ENCODE measurements at regions not wholly inside any gene's neighbourhood (a gene's known extent, or its start where the extent isn't known, plus 50 kb on each side); places are given as distances from the start of the nearest gene placed in this dataset.

GRCh38 chr20:36097337-36098151 lies 57.0 kb upstream of the EPB41L1 start:
- Histone ChIP-seq H3K4me3 (ENCODE audit: low read length in 3 of 3) (no peak overlapping the region), H3K27ac (ENCODE audit: low read depth in 2 of 2, low read length in 2 of 2) (peak overlapping the region; percentile 56 to 93), H3K9me3 (ENCODE audit: control insufficient read depth in 2 of 3, insufficient read depth in 1 of 3, low read length in 3 of 3) (no peaks in the 10 kb centered on the region), H3K4me1 (ENCODE audit: control insufficient read depth in 2 of 3, insufficient read depth in 2 of 3, low read depth in 1 of 3, low read length in 3 of 3) (peaks cover 2 to 47% (median 43%) of the 10 kb centered on the region in 3 donors), H3K9ac (ENCODE audit: low read length in 3 of 3) (peak overlapping the region in 2 of 3 donors; percentile 45 to 48), H3K36me3 (ENCODE audit: control insufficient read depth in 2 of 3, insufficient read depth in 3 of 3, low read length in 3 of 3) (no peaks in the 10 kb centered on the region), H3K27me3 (ENCODE audit: control insufficient read depth, insufficient read depth, low read length) (no peaks in the 10 kb centered on the region)
- intact Hi-C loops (cut with DNase I): no loop called here
- FAIRE-seq (no peak), DNase-seq (no peak)
- no peak for TF ChIP-seq CTCF (IDR thresholded peaks at IDR 0.05; ENCODE audit: borderline replicate concordance, extremely low read depth, insufficient read depth)

- FAIRE-seq (no peak), DNase-seq (no peak)
- Histone ChIP-seq H3K4me3 (ENCODE audit: low read length in 3 of 3) (no peak overlapping the region), H3K9me3 (ENCODE audit: control insufficient read depth in 2 of 3, insufficient read depth in 1 of 3, low read length in 3 of 3) (no peaks in the 10 kb centered on the region), H3K36me3 (ENCODE audit: control insufficient read depth in 2 of 3, insufficient read depth in 3 of 3, low read length in 3 of 3) (no peaks in the 10 kb centered on the region), H3K9ac (ENCODE audit: low read length in 3 of 3) (no peak overlapping the region), H3K27ac (ENCODE audit: low read depth in 2 of 2, low read length in 2 of 2) (peak overlapping the region; percentile 56 to 93), H3K27me3 (ENCODE audit: control insufficient read depth, insufficient read depth, low read length) (no peaks in the 10 kb centered on the region), H3K4me1 (ENCODE audit: control insufficient read depth in 2 of 3, insufficient read depth in 2 of 3, low read depth in 1 of 3, low read length in 3 of 3) (peaks cover 2 to 52% (median 51%) of the 10 kb centered on the region in 3 donors)
- intact Hi-C loops (cut with DNase I): no loop called here
- TF ChIP-seq CTCF (IDR thresholded peaks at IDR 0.05; ENCODE audit: borderline replicate concordance, extremely low read depth, insufficient read depth): no peak
Observed at GRCh38 chr20:36098364-36098763, 56.2 kb upstream of the EPB41L1 start.

- no peak overlapping the region for H3K4me3 ChIP-seq (ENCODE audit: low read length in 3 of 3)
- FAIRE-seq (no peak), DNase-seq (no peak)
- no peak overlapping the region for H3K27ac ChIP-seq (ENCODE audit: low read depth in 2 of 2, low read length in 2 of 2)
- no peaks in the 10 kb centered on the region for H3K27me3 ChIP-seq (ENCODE audit: control insufficient read depth, insufficient read depth, low read length)
- H3K4me1 ChIP-seq (ENCODE audit: control insufficient read depth in 2 of 3, insufficient read depth in 2 of 3, low read depth in 1 of 3, low read length in 3 of 3): peaks cover 2 to 58% (median 52%) of the 10 kb centered on the region in 3 donors
- no peaks in the 10 kb centered on the region for H3K9me3 ChIP-seq (ENCODE audit: control insufficient read depth in 2 of 3, insufficient read depth in 1 of 3, low read length in 3 of 3)
- no peak for TF ChIP-seq CTCF (IDR thresholded peaks at IDR 0.05; ENCODE audit: borderline replicate concordance, extremely low read depth, insufficient read depth)
- H3K36me3 ChIP-seq (ENCODE audit: control insufficient read depth in 2 of 3, insufficient read depth in 3 of 3, low read length in 3 of 3): no peaks in the 10 kb centered on the region
- H3K9ac ChIP-seq (ENCODE audit: low read length in 3 of 3): no peak overlapping the region
- intact Hi-C loops (cut with DNase I): no loop called here
Observed at GRCh38 chr20:36099106-36099505, 55.4 kb upstream of the EPB41L1 start.
